ENCODE measurements at regions not wholly inside any gene's neighbourhood (a gene's known extent, or its start where the extent isn't known, plus 50 kb on each side); places are given as distances from the start of the nearest gene placed in this dataset.

GRCh38 chr16:86175816-86176215, 276.9 kb downstream of the IRF8 start:
- TF ChIP-seq POLR2AphosphoS5 (IDR thresholded peaks at IDR 0.05; ENCODE audit: low read depth, low read length) (no peak), POLR2A (IDR thresholded peaks at IDR 0.05; ENCODE audit: low read depth, low read length) (no peak), TAF1 (IDR thresholded peaks at IDR 0.05; ENCODE audit: low read depth, low read length) (no peak), PAX5 (IDR thresholded peaks at IDR 0.05; ENCODE audit: insufficient read depth, low read length, severe bottlenecking) (no peak), SPI1 (IDR thresholded peaks at IDR 0.05; ENCODE audit: low read depth, low read length) (no peak), POU2F2 (IDR thresholded peaks at IDR 0.05; ENCODE audit: low read depth, low read length) (no peak)
